ENCODE measurements at regions not wholly inside any gene's neighbourhood (a gene's known extent, or its start where the extent isn't known, plus 50 kb on each side); places are given as distances from the start of the nearest gene placed in this dataset.

DNA sequence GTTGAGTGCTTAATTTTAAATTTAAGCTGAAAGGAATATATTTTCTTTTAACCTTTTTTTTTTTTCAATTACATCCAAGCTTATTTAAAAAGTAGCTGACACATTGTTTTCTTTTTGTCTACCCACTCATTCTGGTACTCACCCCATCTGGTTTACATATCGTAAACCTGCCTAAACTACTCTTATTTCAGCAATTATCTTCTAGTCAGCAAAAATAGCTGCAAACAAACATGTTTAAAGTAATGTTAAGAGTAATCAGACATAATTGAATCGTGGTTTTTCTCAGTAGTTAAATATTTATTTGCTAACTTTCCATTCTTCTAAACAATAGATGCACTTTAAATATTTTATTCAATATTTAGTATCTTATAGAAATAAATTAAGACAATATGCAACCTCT lies 492.7 kb upstream of the MGAT4C start:
- TF ChIP-seq, protein P1, sequence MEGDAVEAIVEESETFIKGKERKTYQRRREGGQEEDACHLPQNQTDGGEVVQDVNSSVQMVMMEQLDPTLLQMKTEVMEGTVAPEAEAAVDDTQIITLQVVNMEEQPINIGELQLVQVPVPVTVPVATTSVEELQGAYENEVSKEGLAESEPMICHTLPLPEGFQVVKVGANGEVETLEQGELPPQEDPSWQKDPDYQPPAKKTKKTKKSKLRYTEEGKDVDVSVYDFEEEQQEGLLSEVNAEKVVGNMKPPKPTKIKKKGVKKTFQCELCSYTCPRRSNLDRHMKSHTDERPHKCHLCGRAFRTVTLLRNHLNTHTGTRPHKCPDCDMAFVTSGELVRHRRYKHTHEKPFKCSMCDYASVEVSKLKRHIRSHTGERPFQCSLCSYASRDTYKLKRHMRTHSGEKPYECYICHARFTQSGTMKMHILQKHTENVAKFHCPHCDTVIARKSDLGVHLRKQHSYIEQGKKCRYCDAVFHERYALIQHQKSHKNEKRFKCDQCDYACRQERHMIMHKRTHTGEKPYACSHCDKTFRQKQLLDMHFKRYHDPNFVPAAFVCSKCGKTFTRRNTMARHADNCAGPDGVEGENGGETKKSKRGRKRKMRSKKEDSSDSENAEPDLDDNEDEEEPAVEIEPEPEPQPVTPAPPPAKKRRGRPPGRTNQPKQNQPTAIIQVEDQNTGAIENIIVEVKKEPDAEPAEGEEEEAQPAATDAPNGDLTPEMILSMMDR (IDR thresholded peaks at IDR 0.05): no peak
- no peak for TF ChIP-seq POLR2A (IDR thresholded peaks at IDR 0.05)
